Fibroblast of skin of right quadriceps (primary cell): ENCODE measurements at regions not wholly inside any gene's neighbourhood (a gene's known extent, or its start where the extent isn't known, plus 50 kb on each side); places are given as distances from the start of the nearest gene placed in this dataset.

Experiments used
- DNase-seq: peaks from one replicate; pipeline ENCODE4 v3.0.0-alpha.2; 2013

- DNase-seq: peak; percentile 35
These were observed 1409.0 kb downstream of the PLA2G4A start for GRCh38 chr1:188237573-188238348.

DNA sequence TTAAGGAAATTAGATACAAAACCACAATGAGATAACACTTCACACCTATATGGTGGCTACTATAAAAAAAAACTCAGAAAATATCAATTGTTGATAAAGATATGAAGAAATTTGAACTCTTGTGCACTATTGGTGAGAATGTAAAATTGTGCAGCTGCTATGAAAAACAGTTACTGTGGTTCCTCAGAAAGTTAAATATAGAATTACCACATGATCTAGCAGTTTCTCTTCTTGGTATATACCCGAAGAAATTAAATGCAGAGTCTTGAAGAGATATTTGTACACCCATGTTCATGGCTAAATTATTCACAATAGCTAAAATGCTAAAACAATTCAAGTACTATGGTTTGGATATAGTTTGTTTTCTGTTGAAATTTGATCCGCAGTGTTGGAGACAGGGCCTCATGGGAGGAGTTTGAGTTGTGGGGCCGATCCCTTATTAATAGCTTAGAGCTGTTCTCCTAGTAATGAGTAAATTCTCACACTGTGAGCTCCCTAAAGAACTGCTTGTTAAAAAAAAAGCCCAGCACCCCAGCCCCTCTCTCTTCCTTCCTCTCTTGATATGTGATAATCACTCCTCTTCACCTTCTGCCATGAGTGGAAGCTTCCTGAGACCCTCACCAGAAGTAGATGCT lies 1412.1 kb downstream of the PLA2G4A start:
- no peak for DNase-seq

- no peak for DNase-seq
These were observed 1412.9 kb downstream of the PLA2G4A start for GRCh38 chr1:188241629-188242028.

DNA sequence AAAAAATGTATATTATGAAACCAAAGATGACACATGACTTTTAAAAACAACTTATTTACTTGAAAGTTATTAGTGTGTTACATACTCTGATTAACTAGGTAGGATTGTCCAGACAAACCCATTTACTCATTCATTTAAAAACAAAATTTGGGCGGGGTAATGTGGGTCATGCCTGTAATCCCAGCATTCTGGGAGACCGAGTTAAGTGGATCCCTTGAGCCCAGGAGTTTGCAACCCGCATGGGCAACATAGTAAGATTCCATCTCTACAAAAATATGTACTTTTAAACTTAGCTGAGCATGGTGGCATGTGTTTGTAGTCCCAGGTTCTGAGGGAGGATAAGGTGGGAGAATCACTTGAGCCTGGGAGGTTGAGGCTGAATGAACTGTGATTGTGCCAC lies 1414.7 kb downstream of the PLA2G4A start:
- DNase-seq: no peak

GRCh38 chr1:188244681-188245080 lies 1415.9 kb downstream of the PLA2G4A start:
- DNase-seq: no peak

DNA sequence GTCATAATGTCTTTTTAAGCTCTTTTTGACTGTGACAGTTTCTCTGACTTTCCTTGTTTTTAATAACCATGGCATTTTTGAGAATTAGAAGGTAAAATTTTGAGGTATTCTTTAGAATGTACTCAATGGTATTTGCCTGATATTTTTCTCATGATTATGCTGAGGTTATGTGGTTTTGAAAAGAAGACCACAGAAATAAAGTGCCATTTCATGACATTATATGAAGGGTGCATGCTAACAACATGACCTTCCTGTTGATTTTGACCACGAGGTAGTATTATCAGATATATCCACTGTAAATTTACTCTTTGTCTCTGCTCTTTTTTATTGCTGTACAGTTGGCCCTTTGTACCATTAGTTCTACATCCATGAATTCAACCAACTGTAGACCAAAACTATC lies 1418.5 kb downstream of the PLA2G4A start:
- no peak for DNase-seq

GRCh38 chr1:188249811-188250210 lies 1421.1 kb downstream of the PLA2G4A start:
- no peak for DNase-seq

DNA sequence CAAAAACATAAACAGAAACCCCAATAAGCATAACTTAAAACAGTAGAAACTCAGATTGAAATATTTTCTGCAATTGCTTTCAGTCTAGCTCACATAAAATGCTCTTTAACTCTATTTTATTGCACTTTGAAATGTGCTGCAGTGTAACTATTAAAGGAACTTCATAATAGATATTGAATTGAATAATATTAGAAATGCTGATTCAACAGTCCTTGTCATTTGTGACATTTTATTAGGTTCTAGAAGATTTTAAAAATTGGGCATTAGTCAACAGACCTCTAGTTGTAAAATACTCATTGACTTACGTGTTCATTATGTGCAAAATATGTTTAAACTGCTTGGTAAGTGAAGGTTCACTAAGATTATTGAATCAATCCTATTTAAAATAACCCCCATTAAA lies 1422.3 kb downstream of the PLA2G4A start:
- DNase-seq: no peak

DNA sequence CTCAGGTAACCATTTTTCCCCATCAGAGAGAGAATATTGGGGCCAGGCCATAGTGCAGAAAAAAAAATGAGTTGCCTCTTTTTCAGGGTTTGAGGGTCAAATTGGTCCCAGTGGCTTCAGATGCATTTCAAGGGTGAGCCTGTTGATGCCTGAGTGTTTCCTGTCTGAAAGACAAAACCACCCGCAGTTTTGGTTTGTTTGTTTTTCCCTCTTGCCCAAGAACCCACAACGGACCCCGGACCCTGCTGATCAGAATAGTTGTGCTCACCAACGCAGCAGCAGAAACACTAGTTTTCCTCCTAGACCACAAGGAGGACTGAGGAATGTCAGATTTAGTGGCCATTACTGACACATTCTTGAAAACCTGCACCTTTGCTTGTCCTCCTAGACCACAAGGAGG lies 1433.1 kb downstream of the PLA2G4A start:
- no peak for DNase-seq

DNA sequence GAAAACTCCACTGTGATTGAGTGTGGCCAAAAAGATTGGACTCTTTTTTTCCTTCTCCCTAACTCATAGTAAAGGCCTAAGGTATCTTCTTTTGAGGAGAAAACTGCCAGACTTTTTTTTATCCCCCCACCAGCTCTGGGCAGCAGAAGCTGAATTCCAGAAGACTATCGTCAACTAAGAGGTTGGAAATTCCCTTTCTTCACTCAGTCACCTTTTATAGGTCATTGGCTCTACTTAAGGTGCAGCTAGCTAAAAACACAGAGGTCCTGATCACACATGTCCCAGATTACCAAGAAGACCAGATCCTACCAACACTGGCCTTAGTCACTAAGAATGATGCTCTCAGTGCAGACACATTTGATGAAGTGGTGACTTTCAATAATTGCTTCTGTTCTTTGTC lies 1441.2 kb downstream of the PLA2G4A start:
- no peak for DNase-seq

DNA sequence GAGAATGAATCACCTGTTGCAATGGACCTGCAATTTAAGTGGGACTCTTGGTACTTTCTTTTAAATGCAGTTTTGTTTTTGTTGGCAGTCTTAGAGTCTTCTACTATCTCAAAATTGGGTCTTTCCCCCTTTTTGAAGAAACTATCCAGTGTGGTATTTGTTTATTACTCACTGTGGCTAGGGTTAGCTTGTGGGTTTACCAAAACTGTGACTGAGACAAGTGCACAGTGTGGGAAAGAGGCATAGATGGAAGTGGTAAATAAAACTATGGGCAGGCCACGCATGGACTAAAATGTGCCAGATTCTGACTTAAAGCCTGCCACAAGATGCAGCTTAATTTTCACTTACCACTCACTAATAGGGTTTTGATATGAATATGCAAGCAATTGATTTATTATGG lies 1441.7 kb downstream of the PLA2G4A start:
- DNase-seq: no peak

DNA sequence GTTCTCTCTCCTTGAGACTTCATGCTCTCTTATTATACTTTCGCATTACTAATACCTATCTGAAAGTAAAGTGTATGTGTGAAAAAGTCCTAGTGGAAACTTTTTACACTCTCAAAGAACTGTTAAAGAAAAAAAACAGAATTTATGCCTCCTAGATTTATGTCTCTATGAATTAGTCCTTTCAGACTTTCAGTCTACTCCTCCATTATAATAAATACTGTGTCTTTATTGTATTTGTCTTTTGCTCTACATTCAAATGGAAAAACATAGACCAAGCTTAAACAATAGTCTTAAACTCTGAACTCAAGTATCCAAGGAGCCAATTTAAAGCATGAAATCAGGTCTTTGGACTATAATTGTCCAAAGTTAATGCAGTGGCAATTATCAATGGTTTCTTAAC lies 1449.0 kb downstream of the PLA2G4A start:
- no peak for DNase-seq

DNA sequence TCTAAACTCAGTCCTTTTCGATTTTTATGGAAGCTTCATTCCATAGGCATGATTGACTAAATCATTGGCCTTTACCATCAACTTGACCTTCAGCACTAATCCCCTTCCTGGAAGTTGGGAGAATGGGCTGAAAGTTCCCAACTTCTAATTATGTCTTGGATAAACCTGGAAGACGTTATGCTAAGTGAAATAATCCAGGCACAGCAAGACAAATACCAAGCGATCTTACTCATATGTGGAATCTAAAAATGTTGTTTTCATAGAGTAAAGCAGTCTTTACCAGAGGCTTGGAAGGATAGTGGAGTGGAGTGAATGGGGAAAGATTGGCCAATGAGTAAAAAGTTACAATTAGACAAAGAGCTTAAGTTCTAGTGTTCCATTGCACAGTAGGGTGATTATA lies 1453.2 kb downstream of the PLA2G4A start:
- DNase-seq: peak; percentile 65

- no peak for DNase-seq
These were observed 1466.4 kb downstream of the PLA2G4A start for GRCh38 chr1:188295157-188295556.

DNA sequence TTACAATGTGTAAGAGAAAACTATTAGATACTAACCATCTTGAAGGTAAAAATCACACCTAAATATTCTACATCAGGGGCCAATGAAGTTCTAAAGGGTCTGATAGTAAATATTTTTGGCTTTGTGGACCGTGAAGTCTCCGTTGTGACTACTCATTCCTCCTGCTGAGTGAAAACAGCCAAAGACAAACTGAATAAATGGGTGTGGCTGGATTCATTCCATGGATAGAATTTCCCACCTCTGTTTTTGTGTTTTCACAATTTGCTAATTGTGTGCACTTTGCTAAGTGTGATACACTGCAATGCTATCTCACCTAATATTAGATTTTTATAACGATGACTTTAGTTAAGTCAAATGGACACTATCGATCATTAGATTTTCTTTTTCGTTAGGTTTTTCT lies 1474.0 kb downstream of the PLA2G4A start:
- DNase-seq: no peak

DNA sequence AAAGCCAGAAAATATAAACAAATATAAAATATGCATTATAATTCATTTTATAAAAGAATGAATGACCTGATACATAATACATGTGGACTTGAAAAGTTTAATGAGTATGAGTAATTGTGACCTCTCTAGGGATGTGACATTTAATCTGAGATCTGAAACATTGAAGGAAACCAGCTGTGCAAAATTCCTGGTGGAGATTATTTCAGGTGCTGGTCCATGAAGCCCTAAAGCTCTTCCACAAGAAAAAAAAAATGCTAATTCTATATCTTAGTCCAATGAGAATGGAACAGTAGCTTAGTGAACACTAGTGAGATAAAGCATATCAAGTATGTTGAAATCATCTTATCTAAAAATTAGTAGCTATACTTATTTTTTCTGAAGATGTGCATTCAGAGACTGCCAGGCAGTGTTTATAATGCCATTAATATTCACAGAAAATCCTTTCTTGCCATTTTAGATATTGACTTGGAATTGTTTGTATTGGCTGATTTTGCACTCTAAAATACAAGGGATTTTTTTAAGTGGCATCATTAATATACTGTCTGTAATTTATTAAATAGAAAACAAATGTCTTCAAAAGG lies 1485.9 kb downstream of the PLA2G4A start:
- no peak for DNase-seq

GRCh38 chr1:188317894-188318293 lies 1489.1 kb downstream of the PLA2G4A start:
- DNase-seq: no peak

DNA sequence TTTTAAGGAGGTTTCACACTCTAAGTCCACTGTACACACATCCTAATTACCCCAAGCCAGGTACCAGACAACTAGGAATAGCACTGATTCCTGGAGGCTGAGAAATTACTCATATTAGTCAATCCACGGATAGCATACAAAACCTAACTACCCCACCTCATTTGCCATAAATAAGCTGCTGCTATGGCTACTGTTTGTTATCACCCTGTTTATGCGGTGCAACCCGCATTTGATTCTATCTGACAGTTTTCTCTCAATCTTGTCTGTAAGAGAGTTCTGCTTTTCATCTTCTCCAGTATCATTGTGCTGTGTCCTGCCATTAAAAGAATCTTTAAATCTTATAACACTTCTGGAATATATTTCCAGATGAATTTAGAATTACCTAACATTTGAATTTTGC lies 1496.5 kb downstream of the PLA2G4A start:
- no peak for DNase-seq

- DNase-seq: no peak
These were observed 1515.2 kb downstream of the PLA2G4A start for GRCh38 chr1:188343914-188344313.

- no peak for DNase-seq
These were observed 1521.4 kb downstream of the PLA2G4A start for GRCh38 chr1:188350104-188350503.

DNA sequence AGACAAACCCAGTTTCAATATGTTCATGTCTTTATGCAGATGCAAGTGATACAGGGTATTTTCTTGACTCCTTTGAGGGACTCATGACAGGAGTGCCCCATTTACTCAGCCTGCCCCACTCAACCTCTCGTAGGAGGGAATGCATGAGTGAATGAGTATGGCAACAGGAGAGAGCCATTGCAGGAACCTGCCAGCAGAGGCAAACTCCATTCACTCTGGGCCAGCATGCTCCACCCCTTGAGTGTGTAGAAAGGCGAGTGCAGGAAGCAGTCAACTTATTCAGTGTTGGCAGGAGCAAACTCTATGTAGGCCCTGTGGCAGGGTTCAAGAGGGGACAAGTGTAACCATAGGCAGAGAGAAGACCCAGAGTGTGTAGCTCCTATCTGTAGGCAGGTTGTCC lies 1526.3 kb downstream of the PLA2G4A start:
- DNase-seq: no peak

- no peak for DNase-seq
These were observed 1527.1 kb downstream of the PLA2G4A start for GRCh38 chr1:188355847-188356246.

GRCh38 chr1:188359315-188359714 lies 1530.6 kb downstream of the PLA2G4A start:
- no peak for DNase-seq

DNA sequence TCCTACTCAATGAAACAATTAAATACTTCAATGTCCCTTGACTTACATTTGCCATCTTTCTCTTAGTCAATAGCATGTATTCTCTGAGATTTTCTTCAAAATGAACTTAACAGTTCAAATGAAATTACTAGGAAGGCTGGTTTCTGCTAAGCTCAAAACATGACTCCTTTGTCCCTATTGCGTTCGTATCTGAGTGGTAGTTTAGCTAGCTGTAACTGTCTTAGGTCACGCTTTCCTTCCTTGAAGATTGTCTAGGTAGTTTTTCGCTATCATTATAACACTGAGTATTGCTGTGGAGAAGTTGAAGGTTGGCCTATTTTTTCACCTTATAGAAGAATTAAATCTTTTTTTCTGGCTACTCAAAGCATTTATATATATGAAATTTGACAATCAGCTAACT lies 1535.2 kb downstream of the PLA2G4A start:
- DNase-seq: no peak
